NT2/D1 (cell line): ENCODE measurements at regions not wholly inside any gene's neighbourhood (a gene's known extent, or its start where the extent isn't known, plus 50 kb on each side); places are given as distances from the start of the nearest gene placed in this dataset.

Experiments
- YY1 ChIP-seq: IDR thresholded peaks from 2 replicates; pipeline ENCODE4 v1.6.1; 2011; ENCODE audit not compliant: insufficient read length, insufficient read depth
- ZNF274 ChIP-seq: IDR thresholded peaks from 2 replicates; pipeline ENCODE4 v1.6.1; 2011; ENCODE audit warnings: mild to moderate bottlenecking, low read depth, low read length

DNA sequence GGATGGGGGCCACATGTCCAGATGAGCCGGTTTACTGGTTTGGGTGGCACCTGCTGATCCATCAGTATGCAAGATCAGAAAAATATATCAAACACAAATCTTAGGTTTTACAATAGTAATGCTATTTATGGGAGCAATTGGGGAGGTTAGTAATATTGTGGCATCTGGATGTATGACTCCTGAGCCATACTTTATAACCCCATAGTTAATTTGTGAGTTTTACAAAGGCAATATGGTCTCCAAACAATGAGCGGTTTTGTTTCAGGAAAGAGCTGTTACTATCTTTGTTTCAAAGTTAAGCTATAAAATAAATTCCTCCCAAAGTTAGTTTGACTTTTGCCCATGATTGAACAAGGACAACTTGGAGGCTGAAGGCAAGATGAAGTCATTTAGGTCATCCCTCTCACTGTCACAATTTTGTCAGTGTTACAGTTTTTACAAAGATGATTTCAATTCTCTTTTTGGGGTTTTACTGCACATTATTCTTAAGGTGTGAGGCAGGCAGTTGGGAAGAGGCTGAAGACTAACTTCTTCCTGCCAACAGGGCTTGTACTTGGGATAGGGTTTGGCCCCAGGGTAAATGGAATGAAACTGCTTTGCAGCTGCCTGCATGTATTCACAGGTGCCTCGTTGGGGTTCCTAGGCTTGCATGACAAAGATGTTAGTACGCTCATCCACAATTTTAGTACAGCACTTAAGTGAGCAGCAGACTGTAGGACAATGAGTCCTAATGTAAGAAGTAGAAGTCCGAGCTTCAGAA lies 296.6 kb upstream of the NDN start:
- no peak for TF ChIP-seq ZNF274
- no peak for TF ChIP-seq YY1
